EL (cell line): ENCODE measurements at regions not wholly inside any gene's neighbourhood (a gene's known extent, or its start where the extent isn't known, plus 50 kb on each side); places are given as distances from the start of the nearest gene placed in this dataset.

Source experiments
- DNase-seq: peaks from one replicate; pipeline ENCODE4 v3.0.0-alpha.2; 2016

DNA sequence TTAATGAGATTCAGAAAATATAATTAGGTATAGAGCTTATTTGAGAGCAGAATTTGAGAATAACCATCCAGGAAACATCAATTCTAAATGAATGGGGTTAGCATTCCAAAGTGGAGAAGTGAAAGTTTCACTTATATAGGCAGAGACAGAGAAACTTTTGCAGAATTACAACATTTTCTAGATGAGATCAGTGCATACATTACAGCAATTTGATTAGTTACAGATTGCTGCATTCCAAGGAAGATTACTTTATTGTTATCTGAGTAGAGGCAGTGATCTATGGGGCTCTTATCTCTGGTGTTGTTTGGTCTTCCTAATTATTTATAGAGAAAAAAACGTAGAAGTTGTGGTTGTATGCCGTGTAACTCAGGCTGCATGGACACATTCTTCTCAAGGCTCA lies 373.8 kb upstream of the SYT4 start:
- no peak for DNase-seq

DNA sequence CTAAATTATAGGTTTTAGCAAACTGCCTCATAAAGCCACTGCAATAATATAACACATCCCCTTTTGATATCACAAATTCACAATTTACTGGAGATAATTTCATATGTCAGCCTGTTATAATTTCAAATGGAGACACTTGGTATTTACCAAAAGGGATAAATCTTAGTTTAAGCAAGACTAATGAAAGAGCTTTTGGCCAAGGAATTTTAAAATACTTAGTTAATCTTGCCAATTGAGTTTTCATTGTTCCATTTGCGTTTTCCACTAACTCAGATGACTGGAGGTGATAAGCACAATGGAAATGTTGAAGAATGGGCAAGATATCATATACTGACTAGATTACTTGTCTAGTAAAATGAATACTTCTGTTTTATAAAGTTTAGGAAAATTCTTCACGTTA lies 379.3 kb upstream of the SYT4 start:
- no peak for DNase-seq

DNA sequence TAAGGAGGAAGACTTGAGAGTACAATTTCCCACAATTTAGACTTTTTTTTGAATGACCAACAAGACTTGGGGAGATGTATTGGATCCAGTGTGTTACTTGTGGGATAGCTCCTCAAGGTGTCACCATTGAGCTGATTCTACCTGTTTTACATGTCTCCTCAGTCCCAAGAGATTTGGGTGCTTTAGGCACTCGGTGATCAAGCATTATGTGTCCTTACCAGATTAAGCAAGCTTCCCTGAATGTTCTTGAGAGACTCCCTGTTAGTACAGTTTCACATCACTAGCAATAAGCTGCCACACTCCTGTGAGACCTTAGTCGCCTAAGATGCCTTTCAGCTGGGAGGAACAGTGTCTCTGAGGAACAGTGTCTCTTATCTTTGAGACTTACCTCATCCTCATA lies 384.3 kb upstream of the SYT4 start:
- peak; percentile 73 for DNase-seq

DNA sequence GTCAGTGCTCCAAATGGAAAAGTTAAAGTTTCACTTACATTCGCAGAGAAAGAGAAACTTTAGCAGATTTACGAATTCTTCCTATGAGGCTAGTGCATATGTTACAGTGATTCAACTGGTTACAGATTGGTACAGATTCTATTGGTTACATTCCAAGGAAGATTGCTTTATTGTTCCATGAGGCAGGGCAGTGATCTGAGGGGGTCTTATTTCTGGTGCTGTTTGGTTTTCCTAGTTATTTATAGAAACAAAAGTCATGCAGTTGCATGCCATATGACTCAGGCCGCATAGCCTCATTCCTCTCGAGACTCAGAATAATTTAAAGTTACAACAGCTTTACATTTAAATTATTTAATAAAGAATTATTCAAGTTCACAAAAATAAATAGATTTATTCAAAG lies 385.4 kb upstream of the SYT4 start:
- DNase-seq: peak; percentile 87

DNA sequence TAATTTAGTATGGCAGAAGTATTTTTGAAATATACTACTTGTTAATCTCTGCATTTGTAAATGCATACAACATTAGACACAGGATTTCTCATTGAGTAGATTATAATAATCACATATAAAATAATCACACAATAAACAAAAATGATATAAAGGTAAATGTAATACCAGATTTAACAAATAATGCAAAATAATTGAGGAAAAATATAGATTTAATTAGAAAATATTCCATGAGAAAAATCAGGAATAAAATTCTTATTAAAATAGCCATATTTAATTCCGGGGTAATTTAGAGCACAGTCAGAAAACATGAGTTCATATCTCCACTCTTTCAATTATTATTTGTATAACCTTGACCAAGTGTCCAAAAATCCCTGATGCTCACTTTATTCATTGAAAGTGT lies 385.9 kb upstream of the SYT4 start:
- DNase-seq: no peak

DNA sequence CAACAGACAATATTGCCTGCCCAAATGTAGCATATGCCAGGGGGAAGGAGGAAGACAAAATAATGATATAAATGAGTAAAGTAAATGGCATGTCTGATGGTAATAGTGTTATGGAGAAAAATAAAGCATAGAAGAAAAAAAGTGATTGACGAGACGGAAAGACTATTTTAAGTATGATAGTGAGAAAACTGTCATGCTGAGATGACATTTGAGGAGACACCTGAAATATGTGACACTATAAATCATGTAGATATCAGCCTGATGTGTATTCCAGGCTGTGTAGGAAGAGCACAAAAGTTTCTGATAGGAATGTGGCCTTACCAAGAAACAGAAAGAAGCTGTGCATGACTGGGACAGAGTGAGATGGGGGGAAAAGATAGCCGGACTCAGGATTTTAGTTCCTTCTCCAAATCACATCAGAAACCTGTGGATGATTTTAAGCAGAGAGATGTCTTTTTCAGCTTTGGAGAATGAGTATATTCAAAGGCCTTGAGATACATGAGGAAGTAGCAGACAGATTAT lies 387.3 kb upstream of the SYT4 start:
- peak; percentile 16 for DNase-seq

DNA sequence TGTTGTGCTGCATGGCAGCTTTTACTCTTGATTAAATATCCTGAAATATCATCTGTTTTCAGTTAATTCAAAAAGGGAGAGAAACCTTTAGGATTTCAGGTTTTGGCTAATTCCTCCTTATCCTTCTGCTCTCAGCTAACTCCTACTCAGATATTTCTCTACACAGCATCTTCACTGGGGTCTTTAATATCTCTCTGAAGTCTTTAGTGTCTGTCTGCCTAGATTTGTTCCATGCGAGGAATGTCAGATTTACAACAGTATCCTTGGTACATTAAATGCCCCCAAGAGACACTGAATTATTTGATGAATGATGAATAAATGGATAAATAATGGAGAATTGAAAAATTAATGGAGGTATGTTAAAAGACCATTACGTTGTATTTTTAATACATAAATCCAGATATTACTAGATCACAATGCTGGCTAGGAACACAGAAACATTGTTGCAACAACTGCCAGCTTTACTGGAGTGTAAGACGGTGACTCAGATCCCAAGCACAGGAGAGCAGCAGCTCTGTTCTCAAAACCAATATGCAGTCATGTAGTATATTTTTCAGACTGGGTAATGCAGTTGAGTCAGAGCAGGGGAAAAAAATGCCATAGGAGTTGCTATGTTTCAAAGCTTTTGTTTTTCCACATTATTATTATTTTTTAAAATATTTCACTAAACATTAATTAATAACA lies 388.0 kb upstream of the SYT4 start:
- peak; percentile 83 for DNase-seq

DNA sequence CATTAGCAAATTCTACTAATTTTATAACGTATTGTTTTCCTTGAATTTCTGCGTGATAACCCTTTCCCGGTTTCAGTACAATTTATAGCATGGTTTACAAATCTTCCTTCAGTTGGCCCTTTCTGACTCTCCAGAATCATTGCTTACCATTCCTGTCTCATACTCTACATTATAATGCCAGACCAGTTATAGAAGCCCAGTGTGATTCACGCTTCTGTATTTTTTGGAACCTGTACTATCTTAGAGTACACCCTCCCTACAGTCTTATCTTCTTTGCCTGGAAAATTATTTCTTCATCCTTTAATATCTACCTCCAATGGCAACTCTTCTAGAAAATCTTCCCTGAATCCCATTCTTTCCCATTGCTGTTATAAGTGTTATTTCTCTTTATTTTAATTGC lies 391.6 kb upstream of the SYT4 start:
- DNase-seq: no peak

DNA sequence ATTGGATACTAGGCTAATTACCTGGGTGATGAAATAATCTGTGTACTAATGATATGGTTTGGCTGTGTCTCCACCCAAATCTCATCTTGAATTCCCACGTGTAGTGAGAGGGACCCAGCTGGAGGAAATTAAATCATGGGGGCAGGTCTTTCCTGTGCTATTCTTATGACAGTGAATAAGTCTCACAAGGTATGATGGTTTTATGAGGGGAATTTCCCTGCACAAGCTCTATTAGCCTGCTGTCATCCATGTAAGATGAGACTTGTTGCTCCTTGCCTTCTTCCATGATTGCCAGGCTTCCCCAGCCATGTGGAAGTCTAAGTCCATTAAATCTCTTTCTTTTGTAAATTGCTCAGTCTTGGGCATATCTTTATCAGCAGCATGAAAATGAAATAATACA lies 394.1 kb upstream of the SYT4 start:
- DNase-seq: peak; percentile 38

DNA sequence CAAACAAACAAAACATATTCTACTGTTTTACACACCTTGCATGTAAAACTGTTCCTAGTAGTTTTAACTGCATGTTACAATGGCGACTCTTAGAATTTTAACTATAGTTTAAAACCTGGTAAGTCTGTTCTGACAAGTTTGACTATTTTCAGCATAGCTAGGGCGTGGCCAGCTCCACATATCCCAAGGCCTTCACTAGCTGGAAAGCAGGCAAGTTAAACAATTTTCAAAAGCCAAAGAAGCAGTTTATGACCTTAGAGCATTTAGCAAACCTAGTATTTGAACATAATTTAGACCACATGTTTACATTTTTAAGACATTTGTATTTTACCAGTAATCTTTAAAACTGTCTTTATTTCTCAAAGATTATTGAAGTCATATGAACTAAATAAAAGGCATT lies 402.8 kb upstream of the SYT4 start:
- DNase-seq: no peak

DNA sequence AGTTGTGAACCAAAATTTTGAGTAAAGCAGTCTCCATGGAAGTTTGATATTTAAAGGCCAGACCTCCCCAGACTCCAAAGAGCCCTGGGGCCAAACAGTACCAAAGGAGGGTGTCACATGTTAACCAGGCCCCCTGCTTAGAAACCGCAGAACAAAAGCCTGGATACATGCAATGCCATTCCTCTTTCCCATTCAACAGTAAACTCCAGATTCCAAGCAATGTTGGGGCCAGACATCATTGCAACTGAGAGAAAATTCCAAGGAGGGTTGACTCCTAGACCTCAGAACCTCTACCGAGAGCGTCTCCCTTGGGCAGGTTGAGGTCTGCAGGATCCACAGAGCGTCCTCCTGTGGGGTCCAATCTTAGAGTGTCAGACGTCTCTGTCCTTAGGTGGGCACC lies 404.4 kb upstream of the SYT4 start:
- DNase-seq: peak; percentile 15

DNA sequence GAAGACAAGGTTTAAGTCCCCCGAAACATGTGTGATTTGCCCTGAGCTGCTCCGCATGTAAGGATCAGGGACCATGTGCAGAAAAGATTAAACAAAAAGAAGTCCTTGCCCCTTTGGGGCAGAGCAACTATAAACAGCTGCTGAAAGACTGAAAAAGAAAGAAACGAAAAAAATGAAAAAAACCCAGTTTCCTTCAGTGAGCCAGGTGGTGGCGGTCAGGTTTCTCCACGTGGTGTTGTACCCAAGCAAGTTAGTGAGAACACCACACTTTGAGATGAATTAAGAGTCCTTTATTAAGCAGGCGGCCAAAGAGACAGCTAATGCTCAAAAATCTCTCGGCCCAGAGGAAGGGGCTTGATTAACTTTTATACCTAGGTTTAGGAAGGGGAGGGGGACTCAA lies 404.9 kb upstream of the SYT4 start:
- DNase-seq: no peak

DNA sequence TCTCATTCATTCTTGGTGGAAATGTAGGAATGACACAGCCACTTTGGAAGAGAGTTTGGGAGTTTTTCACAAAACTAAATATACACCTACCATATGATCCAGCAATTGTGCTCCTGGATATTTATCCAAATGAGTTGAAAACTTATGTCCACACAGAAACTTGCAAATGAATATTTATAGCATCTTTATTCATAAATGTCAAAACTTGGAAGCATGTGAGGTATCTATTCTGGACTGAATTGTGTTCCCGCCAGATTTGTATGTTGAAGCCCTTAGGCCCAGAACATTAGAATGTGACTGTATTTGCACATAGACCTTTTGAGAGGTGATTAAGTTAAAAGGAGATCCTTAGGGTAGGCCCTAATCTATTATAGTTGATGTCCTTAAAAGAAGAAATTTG lies 409.4 kb upstream of the SYT4 start:
- no peak for DNase-seq

DNA sequence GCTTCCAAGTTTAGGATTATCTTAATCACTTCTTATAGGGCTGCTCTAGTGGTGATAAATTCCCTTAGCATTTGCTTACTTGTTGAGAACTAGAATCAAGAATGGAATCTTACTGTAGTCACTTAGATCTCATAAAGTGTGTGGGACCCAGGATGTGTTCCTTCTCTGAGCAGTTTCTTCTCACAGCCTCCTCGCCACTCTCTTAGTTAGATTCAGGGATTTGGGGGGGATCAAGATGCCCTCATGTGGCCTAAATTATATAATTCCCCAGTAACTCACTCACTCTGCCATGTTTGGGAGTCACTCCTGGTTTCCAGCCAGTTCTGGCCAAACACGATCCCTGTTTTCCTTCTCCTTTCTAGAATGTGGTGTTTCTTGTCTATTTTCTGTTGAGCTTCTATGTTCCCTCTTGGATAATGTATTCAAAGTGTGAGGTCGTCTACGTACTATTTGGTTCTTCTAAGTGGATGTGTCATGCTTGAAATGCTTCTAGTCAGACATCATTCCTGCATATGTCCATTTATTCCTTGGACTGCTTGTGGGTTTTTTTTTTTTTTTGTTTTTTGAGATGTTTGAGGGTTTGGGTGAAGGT lies 414.9 kb upstream of the SYT4 start:
- peak; percentile 51 for DNase-seq

DNA sequence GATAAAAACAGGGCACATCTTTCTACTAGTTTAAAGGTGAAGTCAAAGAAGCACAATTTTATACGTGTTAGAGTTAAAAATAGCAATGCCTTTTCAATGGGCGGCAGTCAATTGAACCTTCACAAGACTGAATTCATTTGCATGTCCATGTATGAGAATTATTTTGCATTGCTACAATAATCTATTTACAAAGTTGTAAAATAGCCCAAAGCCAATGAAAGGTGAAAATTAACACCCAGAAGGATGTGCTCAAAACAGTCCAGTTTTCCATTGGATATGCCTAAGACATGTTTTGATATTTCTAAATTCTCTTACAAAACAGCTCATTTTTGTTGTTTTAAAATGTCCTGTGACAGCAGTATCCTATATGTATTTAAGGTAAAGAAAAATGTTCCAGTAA lies 425.1 kb upstream of the SYT4 start:
- DNase-seq: no peak

DNA sequence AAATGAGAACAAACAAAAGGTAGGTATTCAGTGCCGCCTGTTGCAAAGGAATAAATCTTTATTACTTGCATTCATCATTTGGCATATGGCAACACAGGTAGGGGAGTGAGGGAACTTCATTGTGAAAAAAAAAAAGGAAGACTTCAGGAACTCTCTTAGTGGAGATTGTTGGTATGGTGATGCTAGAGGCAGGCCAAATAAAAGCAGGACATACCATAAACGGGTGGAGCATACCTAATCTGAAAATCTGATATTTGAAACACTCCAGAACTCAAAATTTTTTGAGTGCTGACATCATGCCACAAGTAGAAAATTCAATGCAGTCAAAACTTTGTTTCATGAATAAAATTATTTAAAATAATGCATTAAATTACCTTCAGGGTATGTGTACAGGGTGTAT lies 425.8 kb upstream of the SYT4 start:
- DNase-seq: no peak

DNA sequence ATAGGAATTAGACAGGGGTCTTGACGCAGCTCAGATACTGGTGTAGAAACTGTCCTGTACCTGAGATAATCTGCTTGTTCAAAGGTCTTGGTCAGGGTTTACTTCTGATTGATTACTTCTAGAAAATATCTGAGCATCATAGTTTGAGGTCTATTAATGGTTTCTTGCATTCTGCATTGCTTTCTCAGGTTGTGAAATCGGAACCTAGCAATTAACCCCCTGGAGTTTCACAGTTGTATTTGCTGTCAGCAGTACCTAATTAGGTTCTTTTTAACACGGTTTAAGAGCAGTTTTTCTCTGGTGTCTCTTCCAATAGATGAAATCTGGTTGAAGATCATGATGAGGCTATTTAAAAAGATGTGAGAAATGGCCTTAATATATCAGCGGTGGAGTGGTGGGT lies 428.6 kb upstream of the SYT4 start:
- DNase-seq: no peak

DNA sequence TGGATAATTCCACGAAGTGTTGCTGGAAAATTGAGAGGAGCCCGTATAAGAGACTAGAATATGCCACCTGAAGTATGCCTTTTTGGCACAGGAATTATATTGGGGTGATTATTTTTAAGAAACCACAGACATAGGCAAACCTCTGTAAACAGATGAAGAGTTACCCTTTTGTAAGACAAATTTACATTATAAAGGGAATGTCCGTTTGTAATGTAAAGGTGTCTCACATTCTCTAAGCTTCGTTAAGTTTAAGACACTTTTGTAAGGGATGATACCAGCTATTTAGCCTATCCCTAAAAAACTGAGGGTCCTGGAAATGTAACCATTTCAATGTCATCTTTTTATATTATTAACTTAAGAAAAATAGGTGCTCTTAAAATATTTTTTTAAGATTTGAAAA lies 432.8 kb upstream of the SYT4 start:
- DNase-seq: no peak

DNA sequence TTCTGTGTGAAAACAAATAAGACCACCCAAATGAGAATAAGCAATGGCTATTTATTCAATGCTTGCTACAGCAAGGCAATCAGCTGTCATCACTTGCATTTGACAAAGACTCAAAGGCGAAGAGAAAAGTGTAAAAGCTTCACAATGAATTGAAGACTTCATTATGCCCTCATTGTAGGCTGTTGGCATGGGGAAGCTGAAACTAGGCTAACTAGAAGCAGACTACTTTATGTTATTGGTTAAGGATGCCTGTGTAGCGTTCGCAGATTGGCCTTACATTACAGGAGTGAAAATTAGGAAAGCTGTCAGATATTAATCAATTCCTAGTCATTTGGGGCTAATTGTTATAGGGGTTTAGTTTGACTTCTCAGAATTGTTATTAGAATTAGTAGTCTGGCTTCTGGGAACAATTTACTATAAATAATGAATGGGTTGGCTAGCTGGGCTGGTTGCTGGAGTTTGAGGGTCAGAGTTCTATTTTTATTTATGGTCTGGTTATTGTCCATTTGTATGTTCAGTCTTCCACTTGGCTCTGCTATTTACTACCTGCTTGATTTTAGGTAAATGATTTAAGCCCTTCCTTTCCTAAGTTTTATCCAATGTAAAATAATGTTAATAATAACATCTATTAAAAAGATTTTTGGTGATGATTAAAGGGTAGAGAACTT lies 437.2 kb upstream of the SYT4 start:
- no peak for DNase-seq

DNA sequence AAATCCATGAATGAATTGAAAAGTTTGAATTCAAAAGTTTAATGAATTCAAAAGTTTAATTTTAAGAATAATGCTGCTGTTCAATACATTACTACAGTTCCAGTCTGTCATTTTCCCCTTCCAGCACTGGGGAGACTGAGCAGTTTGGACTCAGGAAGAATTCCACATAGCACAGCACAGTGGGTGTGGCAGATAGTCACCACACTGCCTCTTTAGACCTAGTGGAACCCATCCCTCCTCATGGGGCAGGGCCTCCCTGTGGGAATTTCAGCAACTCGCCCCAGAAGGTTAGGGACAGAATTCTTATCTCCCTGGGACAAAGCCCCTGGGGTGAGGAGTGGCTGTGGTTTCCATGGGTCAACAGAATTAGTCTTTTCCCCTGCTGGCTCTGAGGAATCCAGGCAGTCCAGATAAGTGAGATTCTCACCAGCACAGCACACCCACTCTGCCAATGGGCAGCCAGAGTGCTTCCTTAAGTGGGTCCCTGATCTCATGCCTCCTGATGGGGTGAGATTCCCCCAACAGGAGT lies 442.0 kb upstream of the SYT4 start:
- DNase-seq: peak; percentile 0

DNA sequence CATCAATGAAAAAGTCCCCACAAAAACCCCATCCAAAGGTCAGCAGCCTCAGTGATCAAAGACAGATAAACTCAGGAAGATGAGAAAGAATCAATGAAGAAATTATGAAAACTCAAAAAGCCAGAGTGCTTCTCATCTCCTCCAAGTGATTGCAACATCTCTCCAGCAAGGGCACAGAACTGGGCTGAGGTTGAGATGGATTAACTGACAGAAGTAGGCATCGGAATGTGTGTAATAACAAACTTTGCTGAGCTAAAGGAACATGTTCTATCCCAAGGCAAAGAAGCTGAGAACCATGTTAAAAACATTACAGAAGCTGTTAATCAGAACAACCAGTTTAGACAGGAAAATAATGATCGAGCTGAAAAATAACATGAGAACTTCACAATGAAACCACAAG lies 442.8 kb upstream of the SYT4 start:
- DNase-seq: peak; percentile 2

DNA sequence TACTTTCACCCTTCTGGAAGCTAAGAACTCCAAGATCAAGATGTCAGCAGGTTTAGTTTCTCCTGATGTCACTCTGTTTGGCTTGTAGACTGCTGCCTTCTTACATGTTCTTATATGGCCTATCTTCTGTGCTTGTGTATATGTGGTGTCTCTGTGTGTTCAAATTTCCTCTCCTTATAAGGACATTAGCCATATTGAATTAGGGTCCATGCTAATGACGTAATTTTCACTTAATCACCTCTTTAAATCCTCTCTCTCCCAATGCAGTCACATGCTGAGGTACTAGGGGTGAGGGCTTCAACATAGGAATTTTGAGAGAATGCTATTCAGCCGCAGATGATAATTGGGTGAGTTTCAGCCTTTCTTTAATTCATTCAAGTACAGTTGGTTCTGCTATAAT lies 458.3 kb upstream of the SYT4 start:
- no peak for DNase-seq

DNA sequence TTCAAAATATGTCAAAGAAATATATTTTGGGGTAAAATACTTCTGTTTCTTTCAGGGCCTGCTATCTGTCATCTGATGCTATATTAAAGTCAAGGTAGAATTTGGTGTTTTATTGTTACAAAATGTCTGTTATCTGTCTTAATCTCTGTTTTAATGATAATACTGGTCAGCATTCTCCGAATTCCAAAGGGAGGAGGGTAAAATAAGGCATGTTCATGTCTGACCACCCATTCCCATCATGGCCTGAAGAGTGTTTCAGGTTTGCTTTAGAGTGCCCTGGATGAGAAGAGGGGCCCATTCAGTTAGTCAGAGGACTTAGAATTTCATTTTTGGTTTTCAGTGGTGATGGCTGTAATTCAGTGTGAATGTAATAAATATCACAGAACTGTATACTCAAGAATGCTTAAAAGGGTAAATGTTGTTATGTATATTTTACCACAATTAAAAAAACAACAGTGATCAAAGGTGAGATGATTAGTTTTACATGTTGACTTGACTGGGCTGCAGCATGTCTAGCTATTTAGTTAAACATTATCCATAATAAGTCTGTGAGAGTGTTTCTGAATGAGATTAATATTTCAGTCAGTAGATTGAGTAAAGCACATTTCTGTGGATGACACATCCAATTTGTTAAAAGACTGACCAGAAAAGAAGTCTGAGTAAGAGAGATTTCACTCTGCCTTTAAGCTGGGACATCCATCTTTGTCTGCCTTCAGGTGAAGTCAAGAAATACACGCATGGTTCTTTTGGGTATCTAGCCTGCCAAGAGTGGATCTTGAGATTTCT lies 467.9 kb upstream of the SYT4 start:
- peak; percentile 20 for DNase-seq
